Neuronal stem cell (in vitro differentiated cells): ENCODE measurements at regions not wholly inside any gene's neighbourhood (a gene's known extent, or its start where the extent isn't known, plus 50 kb on each side); places are given as distances from the start of the nearest gene placed in this dataset.

Experiments
- DNase-seq: peaks from one replicate; pipeline ENCODE4 v3.0.0-alpha.2; 2013; ENCODE audit warnings: low spot score
- H2AFZ ChIP-seq: one replicate; pipeline ENCODE4 v1.6.1; 2013; ENCODE audit warnings: mild to moderate bottlenecking, low read length, inconsistent platforms
- H2AK5ac ChIP-seq: 2 replicates; pipeline ENCODE4 v1.6.1; 2013; ENCODE audit warnings: low read depth, mild to moderate bottlenecking, inconsistent platforms, low read length, moderate library complexity, mixed read lengths
- H2BK120ac ChIP-seq: 2 replicates; pipeline ENCODE4 v1.6.1; 2013; ENCODE audit warnings: low read depth, mild to moderate bottlenecking, inconsistent platforms, low read length, moderate library complexity, mixed read lengths
- H2BK12ac ChIP-seq: one replicate; pipeline ENCODE4 v1.6.1; 2013; ENCODE audit warnings: low read length, inconsistent platforms
- H2BK15ac ChIP-seq: 2 replicates; pipeline ENCODE4 v1.6.1; 2013; ENCODE audit warnings: mild to moderate bottlenecking, low read length, inconsistent platforms, mixed read lengths
- H2BK5ac ChIP-seq: one replicate; pipeline ENCODE4 v1.6.1; 2013; ENCODE audit warnings: inconsistent platforms, mild to moderate bottlenecking, low read length, moderate library complexity
- H3K14ac ChIP-seq: one replicate; pipeline ENCODE4 v1.6.1; 2013; ENCODE audit warnings: low read length, inconsistent platforms
- H3K18ac ChIP-seq: 2 replicates; pipeline ENCODE4 v1.6.1; 2013; ENCODE audit warnings: low read length, inconsistent platforms
- H3K23ac ChIP-seq: 2 replicates; pipeline ENCODE4 v1.6.1; 2013; ENCODE audit warnings: low read depth, mild to moderate bottlenecking, mixed read lengths, low read length, inconsistent platforms; ENCODE audit not compliant: poor library complexity
- H3K27ac ChIP-seq: replicated peaks from 3 replicates; pipeline ENCODE4 v1.5.1; 2013; ENCODE audit warnings: low read length, inconsistent platforms
- H3K27me3 ChIP-seq, 3 experiments: 2 replicates each; pipeline ENCODE4 v1.6.1; 2013; ENCODE audit warnings: low read length in 3 of 3, mild to moderate bottlenecking in 2 of 3, inconsistent platforms in 1 of 3, low read depth in 1 of 3, mixed read lengths in 1 of 3, moderate library complexity in 1 of 3; ENCODE audit not compliant: control insufficient read depth in 3 of 3, insufficient read depth in 3 of 3
- H3K36me3 ChIP-seq, 2 donors: replicated peaks in 1 of 2; 2 replicates each; pipeline ENCODE4 v1.6.1; 2013; ENCODE audit warnings: low read length in 2 of 2; ENCODE audit not compliant: control insufficient read depth in 2 of 2, insufficient read depth in 2 of 2
- H3K4ac ChIP-seq: 2 replicates; pipeline ENCODE4 v1.6.1; 2013; ENCODE audit warnings: inconsistent platforms, mild to moderate bottlenecking, low read length, moderate library complexity
- H3K4me1 ChIP-seq, 2 donors: 1 replicate in 1 of 2; 2 replicates in 1 of 2; pipeline ENCODE4 v1.6.1; 2013; ENCODE audit warnings: low read length in 2 of 2, low read depth in 1 of 2; ENCODE audit not compliant: control insufficient read depth in 2 of 2, insufficient read depth in 1 of 2
- H3K4me2 ChIP-seq: one replicate; pipeline ENCODE4 v1.6.1; 2013; ENCODE audit warnings: mild to moderate bottlenecking, low read length, inconsistent platforms; ENCODE audit not compliant: insufficient read depth, poor library complexity, severe bottlenecking
- H3K4me3 ChIP-seq, 2 donors: 2 replicates each; pipeline ENCODE4 v1.5.1; 2013; ENCODE audit warnings: low read length in 2 of 2, mild to moderate bottlenecking in 2 of 2, inconsistent platforms in 1 of 2, moderate library complexity in 1 of 2
- H3K79me1 ChIP-seq: one replicate; pipeline ENCODE4 v1.6.1; 2013; ENCODE audit warnings: low read depth, mild to moderate bottlenecking, inconsistent platforms, low read length, moderate library complexity
- H3K9ac ChIP-seq: one replicate; pipeline ENCODE4 v1.6.1; 2013; ENCODE audit warnings: mild to moderate bottlenecking, low read depth, low read length, inconsistent platforms; ENCODE audit not compliant: poor library complexity
- H3K9me3 ChIP-seq, 2 donors: replicated peaks in 1 of 2; 2 replicates each; pipeline versions ENCODE3 to v1.6.1; 2013; ENCODE audit warnings: low read length in 2 of 2, mild to moderate bottlenecking in 2 of 2, inconsistent platforms in 1 of 2, low read depth in 1 of 2, mixed read lengths in 1 of 2, moderate library complexity in 1 of 2; ENCODE audit not compliant: control insufficient read depth in 2 of 2, insufficient read depth in 1 of 2
- H4K8ac ChIP-seq: one replicate; pipeline ENCODE4 v1.6.1; 2013; ENCODE audit warnings: low read depth, mild to moderate bottlenecking, inconsistent platforms, low read length, moderate library complexity
- H4K91ac ChIP-seq: one replicate; pipeline ENCODE4 v1.6.1; 2013; ENCODE audit warnings: low read length, low read depth, mild to moderate bottlenecking, inconsistent platforms; ENCODE audit not compliant: poor library complexity
- WGBS, 2 donors: extraction: QIAGEN DNeasy Blood & Tissue Kit; methylation state at CpG; one replicate each; pipeline ENCODE4 v1.1.7; 2013; ENCODE audit warnings: missing lambda C conversion rate in 2 of 2, mixed read lengths in 1 of 2; ENCODE audit not compliant: insufficient read length in 2 of 2, insufficient replicate concordance in 1 of 2; ENCODE audit errors: extremely low coverage in 2 of 2; 5-methylcytosine and 5-hydroxymethylcytosine counted together

- H3K14ac ChIP-seq, result no peak overlapping the region
- DNase-seq, result no peak
- no peaks in the 10 kb centered on the region for H3K36me3 ChIP-seq
- H3K27me3 ChIP-seq, result no peaks in the 10 kb centered on the region
- H4K8ac ChIP-seq, result no peak overlapping the region
- WGBS, 2 donors, result no CpG with 5 or more reads among the region's 1 CpG
- no peaks in the 10 kb centered on the region for H3K9me3 ChIP-seq
- H2AK5ac ChIP-seq, result no peak overlapping the region
- H2BK15ac ChIP-seq, result no peak overlapping the region
- no peak overlapping the region for H3K18ac ChIP-seq
- H3K4me3 ChIP-seq, result no peak overlapping the region
- H3K4me2 ChIP-seq, result no peak overlapping the region
- no peak overlapping the region for H3K27ac ChIP-seq
- no peak overlapping the region for H3K9ac ChIP-seq
- no peak overlapping the region for H3K23ac ChIP-seq
- H2BK12ac ChIP-seq, result no peak overlapping the region
- no peak overlapping the region for H4K91ac ChIP-seq
- H2BK120ac ChIP-seq, result no peak overlapping the region
- H3K4ac ChIP-seq, result no peak overlapping the region
- no peak overlapping the region for H2BK5ac ChIP-seq
- H2AFZ ChIP-seq, result no peak overlapping the region
- no peaks in the 10 kb centered on the region for H3K79me1 ChIP-seq
- no peaks in the 10 kb centered on the region for H3K4me1 ChIP-seq
These were observed 181.0 kb downstream of the SI start for GRCh38 chr3:164897342-164897741.

GRCh38 chr3:164890061-164890460 lies 188.2 kb downstream of the SI start:
- no peak overlapping the region for H3K18ac ChIP-seq
- no peak overlapping the region for H4K8ac ChIP-seq
- H3K27me3 ChIP-seq, result no peaks in the 10 kb centered on the region
- H2BK120ac ChIP-seq, result no peak overlapping the region
- H3K4ac ChIP-seq, result no peak overlapping the region
- H3K4me1 ChIP-seq, result peaks cover 1 to 5% of the 10 kb centered on the region in 2 donors
- H2AFZ ChIP-seq, result peak overlapping the region; percentile 85
- no peak overlapping the region for H4K91ac ChIP-seq
- H3K9me3 ChIP-seq, result no peaks in the 10 kb centered on the region
- no peak overlapping the region for H3K4me2 ChIP-seq
- H3K36me3 ChIP-seq, result no peaks in the 10 kb centered on the region
- no peak overlapping the region for H3K4me3 ChIP-seq
- DNase-seq, result no peak
- no peak overlapping the region for H3K9ac ChIP-seq
- H2BK5ac ChIP-seq, result no peak overlapping the region
- H3K14ac ChIP-seq, result no peak overlapping the region
- H2BK12ac ChIP-seq, result no peak overlapping the region
- no peak overlapping the region for H3K27ac ChIP-seq
- H2AK5ac ChIP-seq, result no peak overlapping the region
- H3K23ac ChIP-seq, result no peak overlapping the region
- no peaks in the 10 kb centered on the region for H3K79me1 ChIP-seq
- H2BK15ac ChIP-seq, result no peak overlapping the region

- Histone ChIP-seq H3K4me3 (no peak overlapping the region), H3K9ac (no peak overlapping the region), H2BK120ac (no peak overlapping the region), H3K27me3 (no peaks in the 10 kb centered on the region), H3K4me2 (no peak overlapping the region), H2BK5ac (no peak overlapping the region), H3K27ac (no peak overlapping the region), H3K4me1 (no peaks in the 10 kb centered on the region), H4K8ac (no peak overlapping the region), H3K23ac (no peak overlapping the region), H3K14ac (no peak overlapping the region), H2BK12ac (no peak overlapping the region), H3K9me3 (no peaks in the 10 kb centered on the region), H2BK15ac (no peak overlapping the region), H3K79me1 (no peaks in the 10 kb centered on the region), H2AFZ (no peak overlapping the region), H2AK5ac (no peak overlapping the region), H3K36me3 (no peaks in the 10 kb centered on the region), H4K91ac (no peak overlapping the region), H3K18ac (no peak overlapping the region), H3K4ac (no peak overlapping the region)
- DNase-seq, result no peak
These were observed 195.1 kb downstream of the SI start for GRCh38 chr3:164883171-164883570.

GRCh38 chr3:164879201-164879600 lies 199.1 kb downstream of the SI start:
- Histone ChIP-seq H3K27ac (no peak overlapping the region), H2BK120ac (no peak overlapping the region), H3K9me3 (no peaks in the 10 kb centered on the region), H3K18ac (no peak overlapping the region), H2BK12ac (no peak overlapping the region), H3K4me2 (no peak overlapping the region), H3K79me1 (no peaks in the 10 kb centered on the region), H3K9ac (no peak overlapping the region), H3K4me1 (no peaks in the 10 kb centered on the region), H3K23ac (no peak overlapping the region), H2BK5ac (no peak overlapping the region), H2BK15ac (no peak overlapping the region), H4K8ac (no peak overlapping the region), H3K14ac (no peak overlapping the region), H4K91ac (no peak overlapping the region), H3K27me3 (no peaks in the 10 kb centered on the region), H2AFZ (peak overlapping the region; percentile 63), H3K4me3 (no peak overlapping the region), H3K36me3 (no peaks in the 10 kb centered on the region), H2AK5ac (no peak overlapping the region), H3K4ac (no peak overlapping the region)
- WGBS, 2 donors, result no CpG with 5 or more reads among the region's 4 CpGs
- DNase-seq, result no peak
